Parathyroid adenoma (tissue), 2 donors: ENCODE measurements at regions not wholly inside any gene's neighbourhood (a gene's known extent, or its start where the extent isn't known, plus 50 kb on each side); places are given as distances from the start of the nearest gene placed in this dataset.

Experiments
- H2AFZ ChIP-seq: fragments of 300-600 bp; sonication (generic); one replicate; pipeline ENCODE4 v1.7.0; 2017; ENCODE audit warnings: antibody characterized with exemption, mild to moderate bottlenecking
- H3K27ac ChIP-seq: fragments of 300-600 bp; sonication (generic); one replicate; pipeline ENCODE4 v1.7.0; 2017
- H3K27me3 ChIP-seq: fragments of 300-600 bp; sonication (generic); one replicate; pipeline ENCODE4 v1.7.0; 2017; ENCODE audit warnings: low read length; ENCODE audit not compliant: control insufficient read depth, insufficient read depth
- H3K36me3 ChIP-seq: fragments of 300-600 bp; sonication (generic); one replicate; pipeline ENCODE4 v1.7.0; 2017; ENCODE audit warnings: low read length; ENCODE audit not compliant: control insufficient read depth, insufficient read depth
- H3K4me1 ChIP-seq: fragments of 300-600 bp; sonication (generic); one replicate; pipeline ENCODE4 v1.7.0; 2017; ENCODE audit warnings: control low read depth
- H3K4me2 ChIP-seq: fragments of 300-600 bp; sonication (generic); one replicate; pipeline ENCODE4 v1.7.0; 2017; ENCODE audit warnings: low read length
- H3K4me3 ChIP-seq: fragments of 300-600 bp; sonication (generic); one replicate; pipeline ENCODE4 v1.7.0; 2017; ENCODE audit warnings: low read depth, low read length
- H3K79me2 ChIP-seq: fragments of 300-600 bp; sonication (generic); one replicate; pipeline ENCODE4 v1.7.0; 2017; ENCODE audit warnings: control low read depth
- H3K9ac ChIP-seq: fragments of 300-600 bp; sonication (generic); one replicate; pipeline ENCODE4 v1.7.0; 2017; ENCODE audit warnings: mild to moderate bottlenecking
- H3K9me3 ChIP-seq: fragments of 300-600 bp; sonication (generic); one replicate; pipeline ENCODE4 v1.7.0; 2017; ENCODE audit warnings: low read length; ENCODE audit not compliant: control insufficient read depth
- TF ChIP-seq, protein P1 (sequence below): fragments of 300-600 bp; sonication (generic); IDR thresholded peaks from one replicate; pipeline ENCODE4 v1.7.0; 2017; ENCODE audit warnings: antibody characterized with exemption, mild to moderate bottlenecking
- donor health status: primary hyperparathyroidism.

DNA sequence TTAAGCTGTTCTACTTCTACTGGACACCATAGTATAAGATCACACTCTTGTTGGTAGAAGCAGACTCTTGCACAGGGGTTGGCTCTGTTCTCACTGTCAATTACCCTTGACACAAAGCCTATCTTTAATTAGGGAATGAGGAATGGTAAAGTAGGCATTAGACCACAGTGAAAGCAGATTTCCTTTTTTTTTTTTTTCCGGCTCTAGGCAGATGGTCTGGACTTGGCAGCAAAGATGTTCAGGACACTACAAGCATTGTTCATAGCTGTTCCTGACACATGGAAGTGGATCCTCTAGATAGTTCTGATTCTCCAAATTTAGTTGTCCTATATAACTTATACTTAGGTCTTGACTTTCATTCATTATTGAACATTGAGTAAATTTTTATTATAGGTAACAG lies 672.2 kb upstream of the CELF4 start:
- Histone ChIP-seq H3K4me2 (no peak overlapping the region), H3K4me3 (no peak overlapping the region), H2AFZ (no peak overlapping the region), H3K9ac (no peak overlapping the region), H3K9me3 (no peaks in the 10 kb centered on the region), H3K27ac (no peak overlapping the region), H3K27me3 (no peaks in the 10 kb centered on the region), H3K79me2 (no peaks in the 10 kb centered on the region), H3K4me1 (no peaks in the 10 kb centered on the region), H3K36me3 (no peaks in the 10 kb centered on the region)
- TF ChIP-seq, protein P1, sequence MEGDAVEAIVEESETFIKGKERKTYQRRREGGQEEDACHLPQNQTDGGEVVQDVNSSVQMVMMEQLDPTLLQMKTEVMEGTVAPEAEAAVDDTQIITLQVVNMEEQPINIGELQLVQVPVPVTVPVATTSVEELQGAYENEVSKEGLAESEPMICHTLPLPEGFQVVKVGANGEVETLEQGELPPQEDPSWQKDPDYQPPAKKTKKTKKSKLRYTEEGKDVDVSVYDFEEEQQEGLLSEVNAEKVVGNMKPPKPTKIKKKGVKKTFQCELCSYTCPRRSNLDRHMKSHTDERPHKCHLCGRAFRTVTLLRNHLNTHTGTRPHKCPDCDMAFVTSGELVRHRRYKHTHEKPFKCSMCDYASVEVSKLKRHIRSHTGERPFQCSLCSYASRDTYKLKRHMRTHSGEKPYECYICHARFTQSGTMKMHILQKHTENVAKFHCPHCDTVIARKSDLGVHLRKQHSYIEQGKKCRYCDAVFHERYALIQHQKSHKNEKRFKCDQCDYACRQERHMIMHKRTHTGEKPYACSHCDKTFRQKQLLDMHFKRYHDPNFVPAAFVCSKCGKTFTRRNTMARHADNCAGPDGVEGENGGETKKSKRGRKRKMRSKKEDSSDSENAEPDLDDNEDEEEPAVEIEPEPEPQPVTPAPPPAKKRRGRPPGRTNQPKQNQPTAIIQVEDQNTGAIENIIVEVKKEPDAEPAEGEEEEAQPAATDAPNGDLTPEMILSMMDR, result no peak

DNA sequence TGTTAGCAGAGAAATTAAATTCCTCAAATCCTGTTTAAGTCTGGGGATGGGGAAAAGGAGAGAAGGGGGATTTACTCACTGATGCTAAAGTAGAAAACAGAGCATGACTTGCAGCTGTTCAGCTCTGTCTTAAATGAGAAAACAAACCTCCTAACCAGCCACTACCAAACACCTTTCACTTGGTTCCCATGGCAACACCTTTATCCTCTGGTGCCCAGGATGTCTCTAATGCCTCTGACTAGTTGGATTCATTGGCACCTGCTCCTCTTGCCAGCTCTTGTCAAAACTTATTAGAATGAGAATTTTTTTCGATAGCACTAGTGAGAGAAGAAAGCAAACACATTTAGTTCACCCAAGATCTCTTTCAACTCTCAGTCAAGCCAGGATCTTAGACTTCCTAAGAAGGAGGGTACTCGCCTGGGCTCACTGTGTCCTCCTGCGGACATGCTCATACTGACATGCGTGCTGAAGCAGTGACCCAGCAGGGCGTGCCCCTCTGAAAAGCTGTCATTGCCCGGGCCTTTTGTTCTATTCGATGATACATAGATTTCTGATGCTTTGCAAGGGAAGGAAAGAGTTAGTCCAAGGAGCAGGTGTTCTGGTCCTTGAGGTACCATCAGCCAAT lies 656.0 kb upstream of the CELF4 start:
- H3K9ac ChIP-seq, result no peak overlapping the region
- H3K36me3 ChIP-seq, result no peaks in the 10 kb centered on the region
- H3K4me3 ChIP-seq, result no peak overlapping the region
- no peaks in the 10 kb centered on the region for H3K4me1 ChIP-seq
- H3K4me2 ChIP-seq, result no peak overlapping the region
- H3K27me3 ChIP-seq, result no peaks in the 10 kb centered on the region
- no peaks in the 10 kb centered on the region for H3K79me2 ChIP-seq
- H3K27ac ChIP-seq, result no peak overlapping the region
- TF ChIP-seq, protein P1, result no peak
- H3K9me3 ChIP-seq, result no peaks in the 10 kb centered on the region
- H2AFZ ChIP-seq, result no peak overlapping the region

DNA sequence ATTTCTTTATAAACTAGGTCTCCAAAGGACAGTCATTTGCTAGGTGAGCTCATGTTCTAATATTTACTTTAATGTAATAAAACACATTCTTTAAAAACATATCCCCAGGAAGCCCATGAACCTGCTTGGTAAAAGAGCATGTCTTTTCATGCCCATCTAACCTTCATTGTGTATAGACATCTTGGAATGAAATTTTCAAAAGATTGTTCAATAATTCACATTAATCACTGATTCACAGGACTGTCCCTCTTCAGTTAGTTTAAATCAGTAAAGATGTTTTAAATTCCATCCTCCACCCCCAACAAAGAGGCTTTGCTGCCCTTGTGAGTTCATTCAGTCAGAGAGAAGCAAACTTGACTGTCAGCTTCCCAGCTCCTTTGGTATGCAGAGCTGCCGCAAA lies 633.4 kb upstream of the CELF4 start:
- TF ChIP-seq, protein P1, result no peak
- H3K4me2 ChIP-seq, result no peak overlapping the region
- H2AFZ ChIP-seq, result no peak overlapping the region

DNA sequence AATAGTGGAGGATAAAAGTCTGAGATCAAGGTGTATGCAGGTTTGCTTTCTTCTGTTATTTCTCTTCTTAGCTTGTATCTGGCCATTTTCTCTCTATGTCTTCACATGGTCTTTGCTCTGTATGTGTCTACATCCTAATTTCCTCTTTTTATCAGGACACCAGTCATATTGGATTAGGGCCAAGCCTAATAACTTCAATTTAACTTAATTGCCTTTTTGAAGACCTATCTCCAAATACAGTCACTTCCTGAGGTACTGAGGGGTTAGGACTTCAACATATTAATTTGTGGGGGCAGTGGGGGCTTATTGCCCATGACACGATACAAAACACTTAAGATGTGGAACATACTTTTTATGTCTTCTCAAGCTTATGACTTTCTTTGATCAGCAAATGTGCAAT lies 632.9 kb upstream of the CELF4 start:
- H3K4me3 ChIP-seq, result no peak overlapping the region
- no peak overlapping the region for H2AFZ ChIP-seq
- H3K4me2 ChIP-seq, result no peak overlapping the region
- H3K27me3 ChIP-seq, result no peaks in the 10 kb centered on the region
- H3K4me1 ChIP-seq, result no peaks in the 10 kb centered on the region
- H3K9me3 ChIP-seq, result no peaks in the 10 kb centered on the region
- H3K9ac ChIP-seq, result no peak overlapping the region
- TF ChIP-seq, protein P1, result no peak
- no peak overlapping the region for H3K27ac ChIP-seq
- H3K36me3 ChIP-seq, result no peaks in the 10 kb centered on the region
- H3K79me2 ChIP-seq, result no peaks in the 10 kb centered on the region

More for the DNA sequence above, 633.4 kb upstream of the CELF4 start:
- H3K27me3 ChIP-seq, result no peaks in the 10 kb centered on the region
- no peak overlapping the region for H3K27ac ChIP-seq
- no peaks in the 10 kb centered on the region for H3K9me3 ChIP-seq
- no peaks in the 10 kb centered on the region for H3K36me3 ChIP-seq
- no peaks in the 10 kb centered on the region for H3K79me2 ChIP-seq
- H3K4me3 ChIP-seq, result no peak overlapping the region
- no peak overlapping the region for H3K9ac ChIP-seq
- no peaks in the 10 kb centered on the region for H3K4me1 ChIP-seq

DNA sequence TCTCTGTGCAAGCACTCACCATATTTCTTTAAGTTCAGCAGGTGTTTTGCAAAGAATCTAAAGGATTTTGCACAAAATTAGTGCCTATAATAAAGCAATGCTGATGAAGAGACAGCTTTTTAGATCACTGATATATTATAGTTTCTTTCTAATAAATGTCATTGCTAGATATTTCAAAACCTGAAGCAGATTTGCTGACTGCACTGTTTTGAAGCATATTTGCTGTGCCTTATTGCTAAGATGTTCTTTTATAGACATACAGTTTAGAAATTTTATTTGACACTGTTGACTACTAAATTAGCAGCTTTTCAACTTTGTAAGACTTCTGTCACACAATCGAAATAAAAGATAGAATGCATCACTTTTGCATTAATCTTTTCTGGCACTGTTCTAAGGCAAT lies 620.9 kb upstream of the CELF4 start:
- H3K4me1 ChIP-seq, result no peaks in the 10 kb centered on the region
- no peaks in the 10 kb centered on the region for H3K9me3 ChIP-seq
- H2AFZ ChIP-seq, result no peak overlapping the region
- H3K27me3 ChIP-seq, result no peaks in the 10 kb centered on the region
- H3K79me2 ChIP-seq, result no peaks in the 10 kb centered on the region
- no peaks in the 10 kb centered on the region for H3K36me3 ChIP-seq
- H3K9ac ChIP-seq, result no peak overlapping the region
- no peak overlapping the region for H3K4me2 ChIP-seq
- TF ChIP-seq, protein P1, result no peak
- H3K4me3 ChIP-seq, result no peak overlapping the region
- no peak overlapping the region for H3K27ac ChIP-seq
